KMS-11 (cell line): ENCODE measurements at regions not wholly inside any gene's neighbourhood (a gene's known extent, or its start where the extent isn't known, plus 50 kb on each side); places are given as distances from the start of the nearest gene placed in this dataset.

Source experiments
- H2AFZ ChIP-seq: fragments of 200-600 bp; sonication (generic); 2 replicates; pipeline ENCODE4 v1.6.1; 2016; ENCODE audit warnings: antibody characterized with exemption, mixed run types, low read depth
- H3K27ac ChIP-seq: fragments of 200-600 bp; sonication (generic); 2 replicates; pipeline ENCODE4 v1.6.1; 2016; ENCODE audit warnings: mild to moderate bottlenecking, mixed run types
- H3K27me3 ChIP-seq: fragments of 200-600 bp; sonication (generic); 2 replicates; pipeline ENCODE4 v1.6.1; 2017; ENCODE audit warnings: mild to moderate bottlenecking, low read depth, mixed run types, moderate library complexity; ENCODE audit not compliant: insufficient read depth
- H3K36me3 ChIP-seq: fragments of 200-600 bp; sonication (generic); 2 replicates; pipeline ENCODE4 v1.6.1; 2017; ENCODE audit warnings: mild to moderate bottlenecking, mixed run types; ENCODE audit not compliant: insufficient read depth
- H3K4me1 ChIP-seq: fragments of 200-600 bp; sonication (generic); 2 replicates; pipeline ENCODE4 v1.6.1; 2016; ENCODE audit warnings: mild to moderate bottlenecking, low read depth, mixed run types; ENCODE audit not compliant: poor library complexity, severe bottlenecking
- H3K4me2 ChIP-seq: fragments of 200-600 bp; sonication (generic); 2 replicates; pipeline ENCODE4 v1.7.0; 2016; ENCODE audit warnings: mild to moderate bottlenecking, mixed run types
- H3K4me3 ChIP-seq: fragments of 200-600 bp; sonication (generic); IDR thresholded peaks from 2 replicates; pipeline ENCODE4 v1.6.1; 2017; ENCODE audit warnings: low read depth, low read length, mixed read lengths; ENCODE audit not compliant: insufficient read depth
- H3K79me2 ChIP-seq: fragments of 200-600 bp; sonication (generic); 2 replicates; pipeline ENCODE4 v1.6.1; 2016; ENCODE audit warnings: low read depth, mixed run types; ENCODE audit not compliant: insufficient read depth
- H3K9ac ChIP-seq: fragments of 200-600 bp; sonication (generic); 2 replicates; pipeline ENCODE4 v1.6.1; 2016; ENCODE audit warnings: mild to moderate bottlenecking, mixed run types
- H4K20me1 ChIP-seq: fragments of 200-600 bp; sonication (generic); 2 replicates; pipeline ENCODE4 v1.6.1; 2016; ENCODE audit warnings: mild to moderate bottlenecking, mixed run types; ENCODE audit not compliant: insufficient read depth
- TF ChIP-seq, protein P1 (sequence below): fragments of 200-600 bp; sonication (generic); conservative IDR thresholded peaks from 2 replicates; pipeline ENCODE4 v1.6.1; 2017; ENCODE audit warnings: low read depth, mild to moderate bottlenecking, antibody characterized with exemption, low read length, moderate library complexity, mixed read lengths

DNA sequence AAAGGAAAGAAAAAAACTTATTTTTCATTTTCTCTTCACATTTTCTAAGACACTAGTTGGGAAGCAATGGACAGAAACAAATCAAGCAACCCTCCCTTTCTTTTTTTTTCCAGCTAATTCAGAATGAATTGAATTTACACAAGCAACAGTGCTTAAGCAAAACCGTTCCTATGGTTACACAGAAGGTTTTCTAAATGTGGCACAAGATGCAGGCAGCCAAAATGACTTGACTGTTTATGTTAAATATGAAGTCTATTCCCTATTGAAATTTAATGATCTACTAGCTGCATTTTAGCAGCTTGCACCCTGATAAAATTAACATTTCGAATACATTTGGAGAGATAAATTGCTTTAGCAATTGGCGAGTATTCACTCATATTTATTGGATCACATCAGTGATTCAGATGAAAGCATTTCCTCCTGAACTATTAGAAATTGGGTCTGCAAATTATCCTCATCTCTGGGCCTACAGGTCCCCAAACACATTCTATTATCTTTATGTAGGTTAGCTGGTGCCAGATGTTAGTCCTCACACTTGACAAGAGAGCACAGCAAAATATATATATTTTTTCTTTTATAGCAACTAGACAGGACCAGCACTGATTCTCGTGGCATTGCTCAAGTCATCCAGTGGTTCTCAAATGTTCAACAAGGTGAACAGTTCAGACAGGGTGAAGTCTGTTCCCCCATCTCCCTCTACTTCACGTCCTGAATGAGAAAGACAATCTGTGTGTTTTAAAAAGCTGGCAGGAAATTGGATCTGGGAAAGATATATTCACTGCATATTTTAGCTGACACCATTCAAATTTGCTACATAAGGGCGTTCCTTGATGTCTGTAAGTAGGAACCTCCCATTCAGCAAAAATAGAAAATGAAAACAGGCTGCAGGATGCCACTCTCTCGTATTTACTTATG, 463.6 kb upstream of the KCNMB2 start:
- H3K27ac ChIP-seq, result no peak overlapping the region
- H3K79me2 ChIP-seq, result no peaks in the 10 kb centered on the region
- H3K4me3 ChIP-seq, result no peak overlapping the region
- H3K27me3 ChIP-seq, result no peaks in the 10 kb centered on the region
- no peaks in the 10 kb centered on the region for H4K20me1 ChIP-seq
- TF ChIP-seq, protein P1, sequence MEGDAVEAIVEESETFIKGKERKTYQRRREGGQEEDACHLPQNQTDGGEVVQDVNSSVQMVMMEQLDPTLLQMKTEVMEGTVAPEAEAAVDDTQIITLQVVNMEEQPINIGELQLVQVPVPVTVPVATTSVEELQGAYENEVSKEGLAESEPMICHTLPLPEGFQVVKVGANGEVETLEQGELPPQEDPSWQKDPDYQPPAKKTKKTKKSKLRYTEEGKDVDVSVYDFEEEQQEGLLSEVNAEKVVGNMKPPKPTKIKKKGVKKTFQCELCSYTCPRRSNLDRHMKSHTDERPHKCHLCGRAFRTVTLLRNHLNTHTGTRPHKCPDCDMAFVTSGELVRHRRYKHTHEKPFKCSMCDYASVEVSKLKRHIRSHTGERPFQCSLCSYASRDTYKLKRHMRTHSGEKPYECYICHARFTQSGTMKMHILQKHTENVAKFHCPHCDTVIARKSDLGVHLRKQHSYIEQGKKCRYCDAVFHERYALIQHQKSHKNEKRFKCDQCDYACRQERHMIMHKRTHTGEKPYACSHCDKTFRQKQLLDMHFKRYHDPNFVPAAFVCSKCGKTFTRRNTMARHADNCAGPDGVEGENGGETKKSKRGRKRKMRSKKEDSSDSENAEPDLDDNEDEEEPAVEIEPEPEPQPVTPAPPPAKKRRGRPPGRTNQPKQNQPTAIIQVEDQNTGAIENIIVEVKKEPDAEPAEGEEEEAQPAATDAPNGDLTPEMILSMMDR, result no peak
- H3K9ac ChIP-seq, result no peak overlapping the region
- H3K4me2 ChIP-seq, result no peak overlapping the region
- no peak overlapping the region for H2AFZ ChIP-seq
- no peaks in the 10 kb centered on the region for H3K4me1 ChIP-seq
- no peaks in the 10 kb centered on the region for H3K36me3 ChIP-seq

DNA sequence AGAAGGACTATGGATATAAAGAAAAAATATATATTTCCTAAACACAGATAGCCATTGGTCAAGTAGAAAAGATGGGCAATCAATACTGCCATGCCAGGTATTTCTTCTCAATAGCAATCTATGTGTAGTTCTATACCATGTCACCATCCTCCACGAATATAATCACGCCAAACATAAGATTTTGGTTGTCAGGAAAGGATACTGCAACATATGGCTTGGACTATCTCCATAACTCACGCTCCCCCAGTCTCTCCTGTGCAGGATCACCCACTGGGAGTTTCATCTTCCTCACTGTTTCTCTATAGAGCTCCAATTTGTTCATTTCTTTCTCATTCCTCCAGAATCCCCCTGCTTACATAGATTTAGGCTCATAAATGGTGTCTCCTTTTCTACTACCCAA, 462.9 kb upstream of the KCNMB2 start:
- TF ChIP-seq, protein P1, result no peak
- H3K79me2 ChIP-seq, result no peaks in the 10 kb centered on the region
- no peak overlapping the region for H3K4me3 ChIP-seq
- H3K27me3 ChIP-seq, result no peaks in the 10 kb centered on the region
- no peak overlapping the region for H3K27ac ChIP-seq
- H3K4me2 ChIP-seq, result no peak overlapping the region
- H2AFZ ChIP-seq, result no peak overlapping the region
- no peaks in the 10 kb centered on the region for H3K4me1 ChIP-seq
- no peaks in the 10 kb centered on the region for H4K20me1 ChIP-seq
- H3K9ac ChIP-seq, result no peak overlapping the region
- no peaks in the 10 kb centered on the region for H3K36me3 ChIP-seq

DNA sequence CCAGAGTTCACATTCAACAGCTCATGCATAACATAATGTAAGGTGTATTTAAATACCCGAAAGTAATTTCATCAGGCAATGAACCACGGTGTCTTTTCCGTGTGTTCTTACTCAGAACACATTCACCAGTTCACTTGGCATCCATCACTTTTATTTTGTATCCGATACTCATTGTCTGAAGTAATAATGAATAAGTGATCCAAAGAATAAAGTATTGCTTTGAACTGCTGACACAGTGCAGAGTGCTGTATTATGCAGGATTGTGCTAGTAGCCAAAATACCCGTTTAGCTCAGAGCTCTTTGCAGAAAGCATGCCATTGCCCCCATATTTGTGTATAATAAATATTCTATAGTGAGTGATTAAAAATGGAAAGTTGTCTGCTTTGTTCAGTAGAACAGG, 460.9 kb upstream of the KCNMB2 start:
- no peaks in the 10 kb centered on the region for H3K79me2 ChIP-seq
- no peak overlapping the region for H2AFZ ChIP-seq
- no peak overlapping the region for H3K4me3 ChIP-seq
- no peak overlapping the region for H3K4me2 ChIP-seq
- H3K9ac ChIP-seq, result no peak overlapping the region
- no peaks in the 10 kb centered on the region for H3K36me3 ChIP-seq
- no peaks in the 10 kb centered on the region for H4K20me1 ChIP-seq
- no peaks in the 10 kb centered on the region for H3K4me1 ChIP-seq
- H3K27ac ChIP-seq, result no peak overlapping the region
- TF ChIP-seq, protein P1, result no peak
- H3K27me3 ChIP-seq, result no peaks in the 10 kb centered on the region

DNA sequence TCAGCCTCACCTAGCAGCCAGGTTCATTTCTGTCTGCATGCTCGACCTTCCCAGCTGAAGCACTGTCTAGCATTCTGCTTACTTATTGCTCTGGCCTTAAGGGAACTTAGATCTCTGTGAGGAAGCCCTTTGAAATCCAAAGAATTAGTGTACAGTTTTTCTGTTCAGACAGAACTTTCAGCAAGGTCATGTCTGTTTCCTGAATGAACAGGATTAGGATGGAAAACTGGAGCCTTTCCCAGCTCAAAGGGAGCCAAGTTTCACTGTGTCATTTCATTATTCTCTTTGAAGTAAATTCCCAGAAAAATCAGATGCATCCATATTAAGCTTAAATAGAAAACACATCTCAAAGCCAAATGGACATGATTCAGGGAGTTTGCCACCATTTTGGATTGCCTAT, 457.3 kb upstream of the KCNMB2 start:
- H2AFZ ChIP-seq, result no peak overlapping the region
- H3K9ac ChIP-seq, result no peak overlapping the region
- no peaks in the 10 kb centered on the region for H3K27me3 ChIP-seq
- H4K20me1 ChIP-seq, result no peaks in the 10 kb centered on the region
- no peak overlapping the region for H3K27ac ChIP-seq
- H3K4me3 ChIP-seq, result no peak overlapping the region
- no peaks in the 10 kb centered on the region for H3K79me2 ChIP-seq
- TF ChIP-seq, protein P1, result no peak
- H3K4me2 ChIP-seq, result no peak overlapping the region
- no peaks in the 10 kb centered on the region for H3K36me3 ChIP-seq
- peaks cover 5% of the 10 kb centered on the region for H3K4me1 ChIP-seq
